Fibroblast of peridontal ligament (primary cell): ENCODE measurements at regions not wholly inside any gene's neighbourhood (a gene's known extent, or its start where the extent isn't known, plus 50 kb on each side); places are given as distances from the start of the nearest gene placed in this dataset.

Experiments
- DNase-seq: peaks from one replicate; pipeline ENCODE4 v3.0.0-alpha.2; 2010; ENCODE audit errors: extremely low read depth

DNA sequence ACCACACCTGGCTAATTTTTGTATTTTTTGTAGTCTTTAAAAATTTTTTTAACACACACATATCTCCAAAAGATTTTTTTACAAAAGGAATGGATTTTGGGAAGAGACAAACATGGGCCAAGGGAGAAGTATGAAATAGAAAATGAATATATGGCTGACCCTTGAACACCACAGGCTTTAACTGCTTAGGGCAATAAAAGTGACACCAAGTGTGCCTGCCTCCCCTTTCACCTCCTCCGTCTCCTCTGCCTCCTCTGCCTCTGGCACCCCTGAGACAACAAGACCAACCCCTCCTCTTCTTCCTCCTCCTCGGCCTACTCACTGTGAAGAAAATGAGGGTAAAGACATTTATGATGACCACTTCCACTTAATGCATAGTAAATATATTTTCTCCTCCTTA lies 483.9 kb downstream of the KDM4C start:
- no peak for DNase-seq

DNA sequence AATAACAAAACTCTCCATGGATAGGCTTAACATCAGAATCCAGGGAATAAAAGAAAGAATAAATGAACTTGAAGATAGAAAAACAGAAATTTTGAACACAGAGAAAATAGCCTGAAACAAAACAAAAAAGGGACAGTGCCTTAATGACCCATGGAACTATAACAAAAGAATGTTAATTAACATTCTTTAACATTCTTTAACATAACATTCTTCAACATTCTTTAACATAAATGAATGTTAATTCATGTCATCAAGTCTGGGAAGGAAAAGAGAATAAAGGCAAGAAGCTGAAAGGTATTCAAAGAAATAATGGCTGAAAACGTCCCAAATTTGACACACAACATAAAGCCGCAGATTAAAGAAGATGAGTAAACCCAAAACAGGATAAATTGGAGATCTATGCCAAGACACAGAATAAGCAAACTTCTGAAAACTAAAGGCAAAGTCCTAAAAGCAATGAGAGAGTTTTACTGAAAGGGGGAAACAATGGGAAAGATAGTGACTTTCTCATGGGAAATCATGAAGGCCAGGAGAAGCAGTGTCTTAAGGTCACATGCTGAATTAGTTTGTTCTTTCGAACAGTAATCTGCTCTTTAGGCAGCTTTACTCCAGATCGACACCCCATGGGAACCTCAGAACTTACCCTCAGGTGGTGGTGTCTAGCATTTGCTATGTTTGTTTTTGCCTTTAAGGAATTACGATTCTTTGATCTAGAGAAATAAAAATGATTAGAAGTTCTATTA lies 483.0 kb downstream of the KDM4C start:
- no peak for DNase-seq

DNA sequence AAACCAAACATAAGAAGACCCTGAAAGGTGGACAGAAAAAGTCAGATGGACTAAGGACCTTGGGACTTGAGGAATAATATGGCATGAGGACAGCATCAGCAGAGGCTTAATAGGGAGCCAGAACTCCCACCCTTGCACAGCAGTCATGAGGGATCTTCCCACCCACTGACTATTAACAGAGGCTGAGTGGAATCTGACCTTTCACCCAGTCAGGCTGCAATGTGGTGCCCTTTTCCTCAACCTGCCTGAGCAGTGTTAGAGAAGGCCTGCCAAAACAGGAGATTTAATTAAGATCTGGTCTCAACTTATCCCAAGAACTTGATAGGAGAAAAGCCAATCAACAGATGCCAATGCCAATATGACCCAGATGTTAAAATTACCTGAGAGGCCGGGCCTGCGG lies 481.9 kb downstream of the KDM4C start:
- no peak for DNase-seq

DNA sequence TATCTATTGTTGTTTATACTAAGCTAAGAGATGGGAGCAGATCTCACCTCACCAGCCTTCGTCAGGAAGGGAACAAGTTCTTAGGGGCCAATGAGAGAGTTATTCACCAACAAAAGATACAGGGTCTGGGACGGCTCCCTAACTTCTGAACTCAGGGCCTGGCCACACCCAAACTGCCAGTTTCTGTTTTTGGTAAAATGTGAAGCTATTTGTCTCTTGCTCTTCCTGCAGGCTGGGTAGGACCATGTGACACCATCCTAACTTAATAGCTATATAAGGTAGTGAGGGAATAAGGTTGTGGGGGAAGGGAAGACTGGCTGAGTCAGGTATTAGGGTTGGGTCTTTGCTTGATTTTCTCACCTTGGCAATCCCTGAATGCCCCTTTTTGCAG lies 480.5 kb downstream of the KDM4C start:
- DNase-seq = no peak

DNA sequence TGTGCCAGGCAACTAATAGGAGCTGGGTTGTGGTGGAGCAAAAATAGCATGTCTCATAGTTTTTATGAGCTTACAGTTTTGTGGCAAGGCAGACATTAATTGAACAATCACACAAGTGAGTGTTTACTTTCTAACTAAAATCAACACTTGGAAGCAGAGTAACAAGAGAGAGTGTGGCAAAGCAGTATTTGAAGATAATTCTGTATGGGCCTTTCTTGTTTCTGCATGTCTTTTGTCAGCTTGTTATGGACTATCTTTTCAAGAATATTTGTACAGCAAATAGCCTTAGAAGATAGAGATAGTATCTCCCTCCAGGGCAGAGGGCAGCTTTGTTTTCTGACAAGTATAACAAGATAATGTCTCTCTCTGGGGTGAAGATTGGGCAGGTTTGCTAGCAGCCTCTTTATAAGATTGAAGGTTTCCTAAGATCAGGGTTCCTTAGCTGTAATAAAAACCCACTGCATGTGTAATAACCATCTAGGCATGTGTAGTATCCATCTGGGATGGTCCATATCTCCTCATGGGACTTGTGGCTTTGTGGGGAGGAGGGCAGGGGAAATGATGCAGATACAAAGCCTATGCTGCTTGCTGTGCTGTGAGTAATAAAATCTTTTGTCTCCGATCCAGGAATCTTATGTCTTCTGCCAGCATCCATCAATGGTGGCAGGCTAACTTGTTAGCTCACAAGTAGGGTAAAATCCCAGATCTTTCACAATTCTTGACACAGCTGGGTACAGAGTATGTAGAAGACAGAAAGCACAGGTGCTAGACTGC lies 479.9 kb downstream of the KDM4C start:
- peak; percentile 90 for DNase-seq

DNA sequence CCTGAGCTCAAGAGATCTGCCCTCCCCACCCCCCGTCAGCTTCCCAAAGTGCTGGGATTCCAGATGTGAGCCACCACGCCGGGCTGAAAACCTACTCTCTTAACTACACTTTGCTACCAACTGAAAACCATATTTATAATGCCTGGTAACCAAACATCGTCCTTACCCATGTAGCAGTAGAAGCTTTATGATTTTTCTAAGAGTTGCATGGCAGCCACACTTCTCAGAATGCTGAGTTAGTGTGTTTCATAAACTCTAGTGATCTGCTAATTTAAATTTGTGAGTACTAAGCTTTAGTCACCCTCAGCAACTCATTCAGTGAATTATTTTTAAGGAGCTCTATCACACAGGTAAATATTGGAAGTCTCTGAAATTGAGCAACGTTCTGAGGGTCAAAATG lies 478.4 kb downstream of the KDM4C start:
- DNase-seq = no peak

DNA sequence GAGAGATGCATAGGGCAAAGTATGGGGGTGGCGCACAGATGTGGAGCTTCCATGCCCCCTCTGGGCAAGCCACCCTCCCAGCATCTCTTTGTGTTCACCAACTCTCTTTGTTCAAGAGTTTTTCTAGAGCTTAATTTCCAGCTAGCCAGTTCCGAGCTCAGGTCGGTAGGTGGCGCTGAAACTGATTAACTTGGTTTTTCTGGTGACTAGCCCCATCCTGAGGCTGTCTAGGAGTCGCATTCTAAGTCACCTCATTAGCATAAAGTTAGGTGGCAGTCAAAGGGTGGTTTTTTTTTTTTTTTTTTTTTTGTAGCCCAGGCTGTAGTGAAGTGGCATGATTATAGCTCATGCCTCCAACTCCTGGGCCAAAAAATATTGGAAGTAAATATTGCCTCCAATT lies 476.4 kb downstream of the KDM4C start:
- DNase-seq = peak; percentile 11

DNA sequence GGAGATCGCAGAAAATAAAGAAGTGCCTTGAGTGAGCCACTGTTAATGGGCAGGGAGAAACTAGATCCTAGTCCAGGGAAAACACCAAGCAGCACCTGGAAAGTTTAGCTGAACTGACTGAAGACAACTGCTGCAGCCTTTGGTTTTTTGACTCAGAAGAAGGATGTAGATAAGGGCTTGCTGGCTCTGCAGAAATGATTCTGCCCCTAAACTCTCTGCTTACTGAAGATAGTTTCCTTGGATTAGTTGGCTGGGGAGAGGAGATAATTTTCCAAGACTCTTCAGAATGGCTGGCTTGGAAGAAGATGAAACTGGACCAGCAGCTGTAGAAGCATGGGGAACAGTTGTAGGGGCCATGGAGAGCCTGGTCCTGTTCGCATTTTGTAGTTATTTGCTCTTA lies 471.8 kb downstream of the KDM4C start:
- DNase-seq = no peak

DNA sequence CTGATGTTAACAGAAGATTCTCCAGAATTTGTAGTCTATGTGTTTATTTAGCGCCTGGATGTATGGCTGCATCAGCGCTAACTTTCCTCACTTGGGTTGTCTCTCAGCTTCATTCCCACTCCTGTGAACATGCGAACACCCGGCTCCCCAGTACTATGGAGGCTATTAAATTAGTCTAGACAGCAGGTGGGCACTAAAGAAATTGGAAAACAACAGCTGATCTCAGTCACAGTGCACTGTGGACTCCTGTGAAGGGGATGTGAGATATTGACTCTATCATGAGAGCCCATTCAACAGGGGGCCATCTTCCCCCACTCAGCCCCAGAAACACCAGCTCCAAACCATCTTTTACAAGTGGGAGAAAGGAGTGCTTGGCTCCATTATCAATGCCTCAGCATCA lies 471.0 kb downstream of the KDM4C start:
- no peak for DNase-seq

DNA sequence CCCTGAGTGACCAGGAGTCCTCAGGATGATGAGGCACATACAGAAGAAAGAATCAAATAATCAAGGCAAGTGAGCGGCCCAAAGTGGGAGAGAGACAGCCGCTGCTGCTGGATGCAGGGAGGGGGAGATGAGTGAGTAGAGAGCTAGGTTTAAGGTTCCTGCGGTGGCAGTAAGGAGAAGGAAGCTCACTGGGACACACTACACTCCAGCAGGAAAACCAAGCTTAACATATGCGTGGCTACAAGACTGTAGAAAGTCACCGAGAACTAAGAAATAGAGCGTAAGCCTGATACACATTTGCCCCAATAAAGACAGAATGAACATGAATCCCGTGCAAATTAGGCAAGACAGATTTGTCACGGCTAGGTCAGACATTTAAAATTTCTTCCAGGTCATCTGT lies 470.2 kb downstream of the KDM4C start:
- no peak for DNase-seq

DNA sequence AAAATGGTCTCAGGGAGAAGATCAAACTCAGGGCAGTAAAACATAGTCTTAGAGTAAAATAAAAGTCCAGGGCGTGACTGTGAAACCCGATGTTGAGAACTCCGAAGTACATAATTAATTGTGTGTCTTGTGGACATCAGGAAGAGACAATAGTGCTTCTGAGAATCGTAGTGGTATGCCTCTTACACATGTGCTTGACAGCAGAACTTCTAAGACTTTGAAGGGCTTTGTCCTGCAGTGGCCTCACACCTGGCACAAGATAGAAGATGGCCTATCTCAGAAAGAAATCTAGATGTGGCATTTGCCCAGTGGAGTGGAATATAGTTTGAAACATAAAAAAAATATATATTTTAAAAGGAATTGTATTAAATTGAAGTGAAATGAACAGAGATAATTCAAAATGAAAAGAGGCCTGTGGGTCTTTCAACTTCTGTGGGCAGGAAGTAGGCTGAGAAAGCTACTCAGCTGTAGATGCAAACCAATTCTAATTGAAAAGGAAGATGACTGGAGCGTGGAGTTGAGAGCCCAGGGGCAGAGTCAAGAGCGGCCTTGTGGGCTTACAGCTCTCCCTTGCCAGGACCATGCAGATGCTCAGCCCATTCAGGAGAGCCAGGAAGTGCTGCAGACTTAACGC lies 468.4 kb downstream of the KDM4C start:
- DNase-seq = no peak
